HUES64 (cell line): ENCODE measurements at regions not wholly inside any gene's neighbourhood (a gene's known extent, or its start where the extent isn't known, plus 50 kb on each side); places are given as distances from the start of the nearest gene placed in this dataset.

Experiments
- H3K27ac ChIP-seq: 2 replicates; pipeline ENCODE4 v1.7.0; 2013; ENCODE audit warnings: low read depth, low read length, inconsistent platforms
- H3K27me3 ChIP-seq: 2 replicates; pipeline ENCODE4 v1.6.1; 2013; ENCODE audit warnings: mild to moderate bottlenecking, low read length; ENCODE audit not compliant: insufficient read depth
- H3K36me3 ChIP-seq: 2 replicates; pipeline ENCODE4 v1.6.1; 2013; ENCODE audit warnings: mild to moderate bottlenecking, low read length; ENCODE audit not compliant: insufficient read depth
- H3K4me1 ChIP-seq: 2 replicates; pipeline ENCODE4 v1.6.1; 2013; ENCODE audit warnings: mild to moderate bottlenecking, low read length, moderate library complexity; ENCODE audit not compliant: insufficient read depth
- H3K4me3 ChIP-seq: 2 replicates; pipeline ENCODE4 v1.5.1; 2013; ENCODE audit warnings: mild to moderate bottlenecking, low read length, moderate library complexity
- H3K9ac ChIP-seq: 2 replicates; pipeline ENCODE4 v1.6.1; 2013; ENCODE audit warnings: mild to moderate bottlenecking, low read depth, low read length
- H3K9me3 ChIP-seq: 2 replicates; pipeline ENCODE4 v1.6.1; 2013; ENCODE audit warnings: low read depth, low read length; ENCODE audit not compliant: insufficient read depth
- WGBS: fragments of 150-250, 120-280 bp; methylation state at CpG from one replicate; pipeline ENCODE4 v1.1.7; 2013; ENCODE audit warnings: missing lambda C conversion rate; 5-methylcytosine and 5-hydroxymethylcytosine counted together

DNA sequence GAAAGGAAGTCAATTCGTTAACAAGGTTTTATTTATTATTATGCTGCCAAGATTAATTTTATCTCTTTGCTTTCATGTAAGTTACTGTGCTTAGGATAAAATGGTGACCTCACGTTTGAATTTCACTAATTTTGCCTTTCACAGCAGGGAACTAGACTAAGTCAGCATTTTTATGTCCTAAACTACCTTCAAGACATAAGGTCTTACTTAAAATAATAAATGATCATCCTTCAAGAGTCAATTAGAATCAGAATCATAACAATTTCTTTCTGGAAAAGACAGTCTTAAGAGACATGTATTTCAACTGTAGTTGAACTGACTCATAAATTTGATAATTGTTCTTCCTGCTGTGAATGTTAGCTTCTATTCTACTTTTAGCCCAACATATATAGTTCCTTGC lies 893.8 kb downstream of the KCNJ2 start:
- 0 out of 2 replicates have a peak, but pooled peaks cover 2% of the 10 kb centered on the region for H3K4me1 ChIP-seq
- no peaks in the 10 kb centered on the region for H3K36me3 ChIP-seq
- H3K27me3 ChIP-seq = no peaks in the 10 kb centered on the region
- no peaks in the 10 kb centered on the region for H3K9me3 ChIP-seq
- H3K4me3 ChIP-seq = no peak overlapping the region
- WGBS = 90% methylated on average over 1 of the region's 2 CpGs
- H3K27ac ChIP-seq = no peak overlapping the region
- H3K9ac ChIP-seq = no peak overlapping the region

DNA sequence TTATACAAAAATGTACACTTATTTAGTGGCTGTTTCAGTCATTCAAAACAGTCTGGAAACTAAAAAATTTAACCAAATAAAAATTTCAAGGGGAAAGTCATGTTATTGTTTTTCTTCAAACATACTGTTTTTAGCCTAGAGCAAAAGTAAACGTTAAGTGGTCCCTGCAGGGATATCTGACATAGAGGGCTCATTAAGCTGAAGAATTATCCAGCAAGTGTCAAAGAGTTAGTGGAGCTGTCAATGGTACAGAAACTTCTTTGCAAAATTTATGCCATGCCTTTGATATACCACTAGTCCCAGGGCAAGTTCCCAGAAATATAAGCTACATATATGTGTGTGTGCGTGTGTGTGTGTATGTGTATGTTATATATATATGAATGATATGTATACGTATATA lies 894.2 kb downstream of the KCNJ2 start:
- Histone ChIP-seq H3K36me3 (no peaks in the 10 kb centered on the region), H3K4me1 (0 out of 2 replicates have a peak, but pooled peaks cover 4% of the 10 kb centered on the region), H3K27me3 (no peaks in the 10 kb centered on the region), H3K27ac (no peak overlapping the region), H3K4me3 (no peak overlapping the region), H3K9me3 (no peaks in the 10 kb centered on the region), H3K9ac (no peak overlapping the region)
- WGBS = 78% methylated on average over 1 of the region's 3 CpGs

DNA sequence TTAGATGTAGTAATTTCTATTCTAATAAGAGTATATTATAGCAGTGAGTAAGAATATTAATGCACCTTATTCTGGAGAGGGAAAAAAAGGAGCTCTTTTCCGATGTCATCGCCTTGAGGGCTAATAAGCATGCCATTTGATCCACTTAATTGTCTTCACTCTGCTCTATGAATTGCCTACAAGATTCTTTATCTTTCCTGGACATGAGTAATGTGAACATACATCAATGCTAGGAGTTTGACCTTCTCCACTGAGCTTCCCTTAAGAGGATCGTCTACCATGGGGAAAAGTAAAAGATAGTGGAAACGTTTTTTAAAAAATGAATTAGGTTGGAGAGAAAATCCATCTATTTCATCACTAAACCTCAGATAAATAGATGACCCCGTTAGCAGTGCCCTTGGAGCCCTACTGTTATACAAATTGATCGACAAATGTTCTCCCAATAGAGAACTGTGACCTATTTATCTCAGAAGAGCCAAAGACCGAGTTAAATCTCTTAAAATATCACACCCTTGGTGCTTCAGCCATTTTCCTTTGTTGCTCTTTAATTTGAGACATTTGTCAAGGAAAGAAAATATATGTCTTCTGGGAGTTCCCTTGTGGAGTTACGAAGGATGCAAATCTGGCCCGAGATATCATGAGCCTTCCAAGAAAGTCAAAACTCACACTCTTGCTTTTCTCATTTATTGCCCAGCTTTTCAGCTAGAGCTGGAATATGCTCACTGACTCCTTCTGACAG lies 898.5 kb downstream of the KCNJ2 start:
- no peak overlapping the region for H3K4me3 ChIP-seq
- H3K9me3 ChIP-seq = no peaks in the 10 kb centered on the region
- no peak overlapping the region for H3K9ac ChIP-seq
- H3K36me3 ChIP-seq = no peaks in the 10 kb centered on the region
- H3K4me1 ChIP-seq = 0 out of 2 replicates have a peak, but pooled peaks cover 4% of the 10 kb centered on the region
- no peak overlapping the region for H3K27ac ChIP-seq
- 89% methylated on average over 7 of the region's 9 CpGs for WGBS
- no peaks in the 10 kb centered on the region for H3K27me3 ChIP-seq

DNA sequence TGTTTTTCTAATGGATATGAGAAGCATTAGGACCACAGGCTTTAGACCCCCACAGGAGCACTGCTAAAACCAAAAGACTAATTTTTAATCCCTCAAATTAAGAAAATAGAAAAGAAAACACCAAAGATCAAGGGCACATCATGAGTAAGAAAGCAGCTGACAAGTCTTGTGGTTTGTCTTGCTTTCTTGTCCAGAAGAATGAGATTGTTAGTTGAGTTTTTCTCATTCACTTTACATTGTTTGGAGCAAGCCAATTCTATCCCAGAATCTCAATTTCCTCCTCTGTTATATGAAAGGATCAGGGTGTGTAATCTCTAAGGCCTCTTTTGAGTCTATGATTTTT lies 899.0 kb downstream of the KCNJ2 start:
- no peaks in the 10 kb centered on the region for H3K9me3 ChIP-seq
- H3K4me3 ChIP-seq = no peak overlapping the region

DNA sequence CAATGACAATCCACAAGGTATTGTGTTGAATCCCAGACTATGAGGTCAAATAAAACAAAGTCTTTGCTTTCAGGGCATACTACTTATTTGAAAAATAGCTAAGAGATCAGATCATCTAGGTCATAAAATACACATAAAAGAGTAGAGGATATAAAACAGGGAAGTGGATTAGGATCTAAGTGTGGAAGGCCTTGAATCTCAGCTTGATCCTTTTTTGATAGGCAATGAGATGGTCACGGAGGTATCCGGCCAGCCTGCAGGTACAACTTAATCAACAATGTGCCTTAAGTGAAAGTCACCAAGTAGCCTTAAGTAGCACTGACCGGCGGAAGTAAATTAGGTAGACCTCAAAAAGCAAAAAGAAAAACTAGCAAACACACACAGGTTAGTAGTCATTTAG lies 901.7 kb downstream of the KCNJ2 start:
- Histone ChIP-seq H3K9ac (no peak overlapping the region), H3K4me1 (0 out of 2 replicates have a peak, but pooled peaks cover 4% of the 10 kb centered on the region), H3K4me3 (no peak overlapping the region), H3K27me3 (no peaks in the 10 kb centered on the region), H3K36me3 (no peaks in the 10 kb centered on the region), H3K9me3 (no peaks in the 10 kb centered on the region), H3K27ac (no peak overlapping the region)
- 97% methylated on average over 4 of the region's 4 CpGs for WGBS

More for the DNA sequence above, 899.0 kb downstream of the KCNJ2 start:
- Histone ChIP-seq H3K27ac (no peak overlapping the region), H3K9ac (no peak overlapping the region), H3K4me1 (0 out of 2 replicates have a peak, but pooled peaks cover 4% of the 10 kb centered on the region), H3K36me3 (no peaks in the 10 kb centered on the region), H3K27me3 (no peaks in the 10 kb centered on the region)

DNA sequence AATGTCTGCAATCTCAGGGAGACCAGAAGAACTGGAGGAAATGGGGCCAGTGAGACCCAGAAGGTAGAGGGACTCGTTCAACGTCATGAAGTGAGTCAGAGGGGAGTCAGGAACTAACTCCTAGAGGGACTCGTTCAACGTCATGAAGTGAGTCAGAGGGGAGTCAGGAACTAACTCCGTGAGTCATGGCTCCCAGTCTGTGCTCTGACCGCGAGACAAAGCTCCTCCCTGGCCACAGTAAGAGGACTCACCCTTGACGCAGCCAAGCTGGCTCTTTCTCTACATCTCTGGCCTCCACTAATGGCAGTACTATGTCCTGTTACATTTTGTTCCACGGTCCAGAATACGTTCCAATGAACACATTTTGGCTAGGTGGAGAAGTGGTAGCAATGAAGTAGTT lies 902.5 kb downstream of the KCNJ2 start:
- no peak overlapping the region for H3K9ac ChIP-seq
- no peaks in the 10 kb centered on the region for H3K9me3 ChIP-seq
- no peaks in the 10 kb centered on the region for H3K36me3 ChIP-seq
- no peaks in the 10 kb centered on the region for H3K27me3 ChIP-seq
- H3K4me3 ChIP-seq = no peak overlapping the region
- WGBS = 81% methylated on average over 10 of the region's 10 CpGs
- 0 out of 2 replicates have a peak, but pooled peaks cover 4% of the 10 kb centered on the region for H3K4me1 ChIP-seq
- H3K27ac ChIP-seq = no peak overlapping the region

DNA sequence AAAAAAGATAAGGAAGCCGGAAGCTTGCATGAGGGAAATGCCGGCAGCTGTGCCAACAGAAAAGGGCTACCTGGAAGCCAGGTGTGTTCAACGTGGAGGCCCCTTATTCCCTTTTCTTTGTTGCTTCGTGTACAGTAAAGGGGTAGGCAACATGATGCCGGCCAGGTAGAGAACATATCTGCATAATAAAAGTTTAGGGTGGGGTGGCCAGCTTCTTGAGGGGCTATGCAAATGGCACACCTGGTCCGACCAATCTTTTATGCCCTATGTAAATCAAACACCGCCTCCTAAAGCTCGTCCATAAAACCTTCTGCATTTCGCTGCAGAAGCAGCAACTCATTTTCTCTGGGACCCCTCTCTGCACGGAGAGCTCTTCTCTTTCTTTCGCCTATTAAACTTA lies 911.6 kb downstream of the KCNJ2 start:
- Histone ChIP-seq H3K9me3 (no peaks in the 10 kb centered on the region), H3K4me1 (peaks cover 14% of the 10 kb centered on the region; the same call in 1 of the 2 replicates), H3K36me3 (no peaks in the 10 kb centered on the region), H3K4me3 (peak overlapping the region; percentile 34), H3K27ac (no peak overlapping the region), H3K9ac (no peak overlapping the region), H3K27me3 (no peaks in the 10 kb centered on the region)
- WGBS = 91% methylated on average over 11 of the region's 11 CpGs

DNA sequence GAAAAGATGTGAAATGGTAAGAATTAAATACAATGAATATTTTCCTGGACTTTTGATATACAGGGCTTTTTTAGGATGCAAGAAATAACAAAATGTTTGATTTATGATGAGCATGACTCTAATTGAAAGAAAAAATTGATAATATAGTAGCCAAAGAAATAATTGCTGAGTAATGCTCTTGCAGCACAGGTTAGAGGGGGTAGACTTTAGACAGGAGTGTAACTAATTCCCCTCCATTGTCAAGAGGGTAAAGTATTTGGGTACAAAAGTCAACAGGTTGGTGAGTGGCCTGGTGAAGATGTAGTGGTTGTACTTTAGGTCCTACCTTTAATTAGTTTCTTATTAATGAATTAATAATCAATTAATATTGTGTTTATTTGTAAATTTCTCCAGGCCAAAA lies 912.3 kb downstream of the KCNJ2 start:
- Histone ChIP-seq H3K4me1 (peaks cover 14% of the 10 kb centered on the region; the same call in 1 of the 2 replicates), H3K9ac (no peak overlapping the region), H3K4me3 (peak overlapping the region; percentile 34), H3K27me3 (no peaks in the 10 kb centered on the region), H3K36me3 (no peaks in the 10 kb centered on the region), H3K9me3 (no peaks in the 10 kb centered on the region), H3K27ac (no peak overlapping the region)

DNA sequence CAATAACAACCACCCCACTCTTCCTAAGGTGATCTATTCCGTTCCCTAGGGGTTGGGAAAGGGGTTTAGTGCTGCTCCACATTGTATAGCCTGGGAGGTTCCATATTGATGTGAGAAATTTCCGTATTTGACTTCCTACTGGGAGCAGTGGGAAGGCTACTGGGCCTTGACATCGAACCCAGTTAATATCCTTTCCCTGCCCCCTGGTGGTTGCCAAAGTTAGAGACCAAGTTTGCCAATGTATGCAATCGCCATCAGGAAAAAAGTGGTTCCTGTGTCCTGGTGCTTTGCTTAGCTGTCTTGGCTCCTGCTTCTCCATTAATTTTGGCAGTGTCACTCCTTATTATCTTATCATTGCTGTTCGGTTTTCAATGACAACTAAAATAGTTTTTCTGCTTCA lies 914.9 kb downstream of the KCNJ2 start:
- Histone ChIP-seq H3K27ac (no peak overlapping the region), H3K9me3 (no peaks in the 10 kb centered on the region), H3K27me3 (no peaks in the 10 kb centered on the region), H3K36me3 (no peaks in the 10 kb centered on the region), H3K4me1 (peaks cover 14% of the 10 kb centered on the region; the same call in 1 of the 2 replicates), H3K9ac (no peak overlapping the region), H3K4me3 (no peak overlapping the region)
- 52% methylated on average over 5 of the region's 5 CpGs for WGBS

DNA sequence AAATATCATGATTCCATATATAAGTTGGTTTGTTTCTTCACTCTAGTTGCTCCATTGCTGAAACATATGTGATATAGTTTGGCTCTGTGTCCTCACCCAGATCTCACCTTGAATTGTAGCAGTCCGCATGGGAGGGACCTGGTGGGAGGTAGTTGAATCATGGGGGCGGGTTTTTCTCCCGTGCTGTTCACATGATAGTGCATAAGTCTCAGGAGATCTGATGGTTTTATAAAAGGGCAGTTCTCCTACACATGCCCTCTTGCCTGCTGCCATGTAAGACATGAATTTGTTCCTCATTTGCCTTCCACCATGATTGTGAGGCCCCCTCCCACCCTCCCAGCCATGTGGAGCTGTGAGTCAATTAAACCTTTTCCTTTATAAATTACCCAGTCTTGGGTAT lies 915.5 kb downstream of the KCNJ2 start:
- Histone ChIP-seq H3K36me3 (no peaks in the 10 kb centered on the region), H3K27me3 (no peaks in the 10 kb centered on the region), H3K4me3 (no peak overlapping the region), H3K4me1 (peaks cover 14% of the 10 kb centered on the region; the same call in 1 of the 2 replicates), H3K27ac (no peak overlapping the region), H3K9me3 (no peaks in the 10 kb centered on the region), H3K9ac (no peak overlapping the region)
- 91% methylated on average over 3 of the region's 3 CpGs for WGBS

DNA sequence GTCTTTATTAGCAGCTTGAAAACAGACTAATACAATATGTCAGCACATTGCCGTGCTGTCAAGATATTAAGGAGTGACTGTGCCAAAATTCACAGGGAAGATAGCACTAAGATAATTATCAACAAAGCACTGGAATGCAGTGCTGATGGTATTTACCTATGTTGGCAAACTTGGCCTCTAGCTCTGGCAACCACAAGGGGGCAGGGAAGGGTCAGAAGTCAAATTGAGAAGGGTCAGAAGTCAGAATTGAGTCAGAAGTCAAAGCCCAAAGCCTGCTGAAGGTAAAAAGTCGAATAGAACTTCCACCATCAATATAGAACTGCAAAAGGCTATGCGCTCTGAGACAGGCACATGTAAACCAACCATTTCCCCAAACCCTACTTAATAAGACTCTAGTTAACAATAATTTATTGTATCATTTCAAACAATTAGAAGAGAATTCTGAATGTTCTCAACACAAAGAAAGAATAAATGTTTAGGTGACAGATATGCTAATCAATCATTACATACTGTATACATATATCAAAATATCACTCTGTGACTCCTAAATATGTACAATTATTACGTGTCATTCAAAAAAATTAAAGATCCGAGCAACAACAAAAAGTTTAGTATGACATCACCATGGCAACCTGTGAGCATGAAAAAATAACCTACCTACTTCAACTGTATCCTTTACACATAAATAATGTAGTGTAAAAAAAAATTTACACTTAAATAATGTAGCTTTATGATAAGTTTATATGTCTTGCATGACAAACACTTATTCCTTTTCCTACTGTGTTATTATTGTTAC lies 916.1 kb downstream of the KCNJ2 start:
- Histone ChIP-seq H3K27me3 (no peaks in the 10 kb centered on the region), H3K4me1 (peaks cover 14% of the 10 kb centered on the region; the same call in 1 of the 2 replicates), H3K4me3 (no peak overlapping the region), H3K27ac (no peak overlapping the region), H3K9me3 (0 out of 2 replicates have a peak, but pooled peaks cover 1% of the 10 kb centered on the region), H3K9ac (no peak overlapping the region), H3K36me3 (no peaks in the 10 kb centered on the region)
- WGBS = 57% methylated on average over 5 of the region's 5 CpGs
